NCI-H2081 (cell line): ENCODE measurements at regions not wholly inside any gene's neighbourhood (a gene's known extent, or its start where the extent isn't known, plus 50 kb on each side); places are given as distances from the start of the nearest gene placed in this dataset.

Experiments
- DNase-seq, 2 experiments: peaks; one replicate each; lab custom pipeline; 2025; lab: John Stamatoyannopoulos, UW

DNA sequence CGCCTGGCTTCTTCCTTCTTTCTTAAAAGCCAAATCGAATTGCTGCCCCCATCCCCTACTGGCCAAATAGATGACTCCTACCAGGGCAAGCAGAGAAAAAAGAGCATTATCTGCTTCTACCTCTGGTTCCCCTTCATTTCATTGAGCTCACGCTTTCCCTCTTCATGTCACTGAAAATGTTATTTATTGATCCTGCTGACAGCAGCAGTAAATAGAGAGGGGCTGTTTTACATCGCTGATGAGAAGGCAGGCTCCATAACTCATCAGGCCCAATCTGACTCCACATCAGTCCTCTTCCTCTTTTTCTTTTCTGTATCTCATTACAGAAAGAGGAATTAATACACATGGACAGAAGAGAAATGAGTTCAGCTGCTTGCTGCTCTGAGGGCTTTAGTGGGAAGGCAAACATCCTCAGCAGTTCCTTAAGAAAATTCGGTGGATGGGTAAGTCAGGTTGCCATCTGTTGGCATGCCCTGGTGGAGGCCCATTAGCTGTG, 904.1 kb downstream of the KCNMA1 start:
- DNase-seq: no peak

DNA sequence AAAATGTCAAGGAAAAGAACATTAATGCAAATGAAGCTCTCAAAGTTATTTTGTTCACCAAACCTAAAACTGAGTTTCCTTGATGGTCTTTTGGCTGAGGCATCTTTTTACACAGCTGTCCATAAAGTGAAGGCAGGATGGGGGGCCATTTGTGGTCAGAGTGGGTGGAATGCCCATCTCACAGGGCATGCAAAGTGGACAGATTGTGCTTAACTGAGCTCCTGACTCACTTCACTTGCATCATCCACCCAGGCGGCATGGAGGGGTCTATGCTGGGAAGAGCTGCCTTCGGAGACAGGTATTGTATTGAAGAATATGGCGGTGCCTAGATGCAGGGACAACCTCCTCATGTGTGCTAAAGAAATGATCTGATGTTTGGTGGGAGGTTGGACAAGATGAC, 905.3 kb downstream of the KCNMA1 start:
- no peak for DNase-seq

DNA sequence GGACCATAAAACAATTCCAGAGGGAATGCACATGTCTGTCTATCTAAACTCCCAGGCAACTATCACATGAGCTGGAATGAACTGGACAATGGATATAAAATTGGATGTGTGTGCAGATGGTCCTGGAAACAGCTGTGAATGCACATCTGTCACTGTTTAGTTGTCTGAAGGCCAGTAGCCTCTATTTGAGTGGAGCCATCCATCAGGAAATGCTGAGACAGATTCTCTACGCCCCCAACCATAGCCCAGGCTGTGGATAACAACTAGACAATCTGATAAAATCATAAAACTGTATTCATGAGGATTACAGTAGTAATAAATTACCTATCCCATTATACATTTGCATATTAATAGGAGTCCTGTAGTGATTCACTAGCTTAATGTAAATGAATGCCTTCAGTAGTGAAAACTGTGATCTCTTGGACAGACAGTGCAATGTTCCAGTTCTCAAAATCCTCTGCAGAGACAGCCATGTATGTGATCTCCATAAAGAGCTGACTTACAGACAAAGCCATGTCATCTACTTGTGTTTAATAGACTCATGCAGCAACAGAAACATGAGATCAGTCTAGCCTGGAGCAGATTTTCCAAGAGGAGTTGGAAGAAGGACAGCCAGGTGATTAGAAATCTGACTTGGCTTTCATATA, 907.6 kb downstream of the KCNMA1 start:
- no peak for DNase-seq

DNA sequence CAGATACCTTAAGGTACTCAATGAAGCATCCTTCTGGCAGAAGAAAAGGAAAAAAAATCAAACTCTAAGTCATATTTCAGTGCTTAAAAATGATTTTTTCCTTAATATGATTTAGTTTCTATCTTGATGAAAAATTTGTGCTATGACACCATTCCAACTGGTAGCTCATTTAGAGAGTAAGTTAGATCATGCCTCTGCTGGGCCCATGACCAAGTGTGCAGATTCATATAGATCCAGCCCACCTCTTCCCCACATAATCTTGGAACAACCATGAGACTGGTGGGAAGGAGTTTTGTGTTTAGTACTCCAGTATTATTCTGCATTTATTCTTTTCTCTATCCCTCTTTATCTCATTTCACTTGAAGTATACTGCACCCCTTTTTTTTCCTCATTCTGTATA, 908.3 kb downstream of the KCNMA1 start:
- DNase-seq: no peak

DNA sequence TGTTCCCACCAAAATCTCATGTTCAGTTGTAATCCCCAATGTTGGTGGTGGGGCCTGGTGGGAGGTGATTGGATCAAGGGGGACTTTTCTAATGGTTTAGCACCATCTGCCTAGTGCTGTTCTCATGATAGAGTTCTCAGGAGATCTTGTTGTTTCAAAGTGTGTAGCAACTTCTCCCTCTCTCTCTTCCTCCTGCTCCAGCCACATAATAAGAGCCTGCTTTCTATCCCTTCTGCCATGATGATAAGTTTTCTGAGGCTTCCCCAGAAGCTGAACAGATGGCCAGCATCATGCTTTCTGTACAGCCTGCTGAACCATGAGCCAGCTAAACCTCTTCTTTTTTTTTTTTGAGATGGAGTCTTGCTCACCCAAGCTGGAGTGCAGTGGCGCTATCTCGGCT, 910.6 kb downstream of the KCNMA1 start:
- no peak for DNase-seq

DNA sequence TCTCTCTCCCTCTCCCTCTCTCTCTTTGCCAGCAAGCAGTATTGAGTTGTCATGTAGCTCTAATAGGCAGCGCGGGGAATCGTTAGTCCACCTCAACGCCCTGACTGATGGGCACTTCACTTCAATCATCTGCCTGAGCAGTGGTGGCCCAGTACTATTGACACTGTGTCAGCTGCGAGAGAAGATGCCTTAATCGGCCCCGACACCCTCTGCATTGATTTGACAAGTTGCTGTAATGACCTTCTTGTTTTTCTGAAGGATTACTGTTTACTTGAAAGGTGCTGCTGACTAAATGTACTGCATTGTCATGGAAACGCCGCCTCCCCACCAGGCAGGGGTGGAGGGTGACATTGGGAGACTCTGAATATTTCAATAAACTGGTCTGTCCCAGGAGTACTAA, 913.8 kb downstream of the KCNMA1 start:
- DNase-seq: peak in 1 of 2 experiments; percentile 3

DNA sequence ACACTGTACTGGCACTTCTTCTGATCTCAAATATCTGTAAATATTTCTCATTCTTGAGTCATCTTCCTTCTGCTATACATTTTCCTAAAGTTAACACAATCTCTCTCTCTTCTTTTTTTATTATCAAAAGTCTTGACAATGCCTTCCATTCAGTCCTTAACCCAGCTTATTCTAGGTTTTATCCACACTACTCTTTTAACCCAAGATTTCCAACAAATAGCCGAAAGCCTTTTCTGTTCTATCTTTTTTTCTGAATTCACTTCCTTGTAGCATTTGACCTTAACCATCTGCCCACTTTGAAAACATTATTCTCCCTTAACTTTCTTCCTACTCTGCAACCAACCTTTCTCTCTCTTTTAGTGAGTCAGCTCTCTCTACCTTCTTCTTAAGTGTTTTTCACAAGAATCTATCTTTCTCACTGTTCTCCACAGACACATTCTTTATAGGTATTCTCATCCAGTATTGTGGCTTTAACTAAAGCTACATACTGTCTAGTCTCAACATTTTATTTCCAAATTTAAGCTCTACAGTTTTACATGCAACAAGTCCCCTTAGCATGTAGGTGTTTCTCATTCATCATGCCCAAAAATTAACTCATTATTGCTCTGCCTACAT, 915.6 kb downstream of the KCNMA1 start:
- DNase-seq: no peak

DNA sequence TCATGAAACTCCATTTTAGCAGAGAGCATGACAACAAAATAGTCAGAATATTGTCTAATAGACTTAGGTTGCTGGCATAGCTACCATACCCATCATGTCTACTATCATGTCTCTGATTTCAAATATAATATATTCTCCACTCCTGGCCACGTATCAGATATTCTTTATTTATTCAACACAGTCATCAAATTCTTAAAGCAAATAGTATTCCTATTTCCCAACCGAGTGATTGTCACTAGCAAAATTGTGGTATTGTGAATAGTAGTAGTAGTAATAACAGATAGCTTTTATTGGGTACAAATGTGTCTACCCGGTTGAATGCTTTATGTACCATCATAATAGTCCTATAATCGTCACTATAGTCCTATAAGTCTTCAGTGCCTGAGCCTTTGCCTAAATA, 918.6 kb downstream of the KCNMA1 start:
- DNase-seq: no peak

DNA sequence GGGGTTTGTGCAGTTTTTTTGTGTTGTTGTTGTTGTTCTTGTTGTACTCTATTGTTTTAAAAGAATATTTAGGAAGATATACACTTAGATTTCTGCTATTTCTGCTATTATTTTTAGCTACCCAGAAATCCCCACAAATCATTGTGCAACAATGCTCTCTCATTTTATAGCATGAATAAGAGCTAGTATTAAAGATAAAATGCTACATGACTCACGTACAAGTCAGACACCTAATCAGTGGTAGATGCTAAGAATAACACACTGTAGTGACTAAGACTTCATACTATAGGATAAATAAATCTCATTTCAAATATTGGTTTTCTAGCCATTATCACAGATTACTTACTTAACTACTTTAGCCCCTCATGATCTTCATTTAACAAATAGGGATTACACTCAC, 920.5 kb downstream of the KCNMA1 start:
- DNase-seq: no peak

DNA sequence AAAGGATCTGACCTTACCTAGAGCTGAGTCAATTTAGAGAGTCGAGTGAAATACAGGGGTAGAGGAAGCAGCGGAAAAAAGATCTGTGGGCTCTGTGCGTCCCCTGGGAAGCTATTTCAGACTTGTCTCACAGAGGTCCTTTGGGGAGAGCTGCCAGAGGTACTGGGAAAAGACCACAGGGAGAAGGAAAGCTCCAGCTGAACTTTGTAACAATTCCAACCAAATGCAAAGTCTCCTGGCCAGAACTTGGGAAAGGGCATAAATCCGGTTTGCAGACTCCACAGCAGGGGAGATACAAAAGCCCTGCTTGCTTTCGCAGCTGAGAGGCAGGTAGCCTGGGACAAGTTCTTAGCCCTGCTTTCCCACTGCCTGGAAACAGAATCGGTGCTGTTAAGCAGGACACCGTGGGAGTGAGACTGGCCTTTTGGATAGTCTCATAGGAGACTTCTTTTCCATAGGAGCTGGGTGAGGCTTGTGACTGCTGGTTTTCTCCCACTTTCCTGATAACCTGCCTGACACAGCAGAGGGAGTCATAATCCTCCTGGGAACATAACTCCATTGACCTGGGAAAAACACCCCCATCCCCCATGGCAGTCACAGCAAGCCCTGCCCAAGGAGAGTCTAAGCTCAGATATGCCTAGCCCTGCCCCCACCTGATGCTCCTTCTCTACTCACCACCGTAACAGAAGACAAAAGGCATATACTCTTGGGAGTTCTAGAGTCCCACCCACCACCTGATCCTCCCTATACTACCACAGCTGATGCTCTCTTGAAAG, 926.2 kb downstream of the KCNMA1 start:
- no peak for DNase-seq

DNA sequence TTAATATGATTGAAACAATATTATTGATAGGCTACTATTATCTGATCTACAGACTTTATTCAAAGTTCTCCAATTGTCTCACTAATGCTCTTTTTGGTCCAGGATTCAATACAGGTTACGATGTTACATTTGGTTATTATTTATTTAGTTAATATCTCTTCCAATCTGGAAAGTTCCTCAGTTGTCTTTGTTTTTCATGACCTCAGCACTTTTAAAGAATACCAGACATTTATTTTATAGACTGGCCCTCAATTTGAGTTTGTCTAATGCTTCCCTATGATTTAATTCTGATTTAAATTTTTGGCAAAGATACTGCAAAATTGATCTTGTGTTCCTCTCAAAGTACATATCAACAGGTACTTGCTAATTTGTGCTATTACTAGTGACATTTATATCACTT, 937.4 kb downstream of the KCNMA1 start:
- no peak for DNase-seq

DNA sequence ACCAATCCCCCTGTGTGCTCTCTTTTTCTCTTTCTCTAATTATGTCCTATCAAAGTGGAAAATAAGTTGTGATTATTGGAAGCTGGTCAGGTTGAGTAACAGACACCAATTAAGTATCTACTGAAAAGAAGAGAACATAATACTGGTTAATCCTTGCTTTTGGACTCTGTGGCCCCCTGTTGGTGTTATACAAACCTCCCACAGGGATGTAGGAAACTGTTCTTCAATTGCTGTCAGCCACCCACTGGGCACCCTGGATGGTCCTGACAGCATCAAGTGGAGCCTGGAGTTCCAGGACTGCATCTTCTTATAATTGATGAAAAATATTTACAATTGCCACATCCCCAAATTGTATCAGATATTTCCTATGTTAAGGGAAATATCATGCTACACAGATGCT, 939.7 kb downstream of the KCNMA1 start:
- peak in 1 of 2 experiments; percentile 14 for DNase-seq

DNA sequence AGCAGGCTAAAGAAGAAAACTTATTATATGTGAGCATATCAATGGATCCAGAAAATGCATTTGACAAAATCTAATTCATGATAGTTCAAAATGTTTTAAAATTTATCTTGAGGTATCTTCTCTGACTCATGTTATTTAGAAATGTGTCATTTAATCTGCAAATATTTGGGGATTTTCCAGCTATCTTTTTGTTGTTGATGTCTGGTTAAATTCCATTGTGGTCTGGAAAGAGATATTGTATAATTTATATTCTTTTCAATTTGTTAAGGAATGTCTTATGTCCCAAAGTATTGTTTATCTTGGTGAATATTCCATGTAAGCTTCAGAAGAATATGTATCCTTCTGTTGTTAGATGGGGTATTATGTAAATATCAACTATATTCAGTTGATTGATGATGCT, 942.5 kb downstream of the KCNMA1 start:
- no peak for DNase-seq

DNA sequence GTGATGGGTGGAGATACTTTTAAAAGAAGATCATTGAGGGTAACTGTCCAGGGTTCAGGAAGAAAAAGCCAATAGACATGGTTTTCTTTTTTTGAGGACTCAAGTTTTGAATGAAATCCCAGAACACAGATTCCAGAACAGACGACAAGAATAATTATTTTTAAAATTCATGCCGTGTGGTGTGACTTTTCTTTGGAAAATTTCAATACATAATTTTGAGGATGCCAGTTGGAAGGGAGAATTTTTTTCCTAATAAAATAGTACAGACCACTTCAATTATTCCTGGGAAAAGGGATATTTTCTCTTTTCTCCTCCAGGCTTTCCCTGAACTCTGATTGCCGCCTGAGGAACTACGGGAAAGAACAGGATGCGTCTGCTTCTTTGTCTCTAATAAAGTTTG, 951.4 kb downstream of the KCNMA1 start:
- DNase-seq: no peak

DNA sequence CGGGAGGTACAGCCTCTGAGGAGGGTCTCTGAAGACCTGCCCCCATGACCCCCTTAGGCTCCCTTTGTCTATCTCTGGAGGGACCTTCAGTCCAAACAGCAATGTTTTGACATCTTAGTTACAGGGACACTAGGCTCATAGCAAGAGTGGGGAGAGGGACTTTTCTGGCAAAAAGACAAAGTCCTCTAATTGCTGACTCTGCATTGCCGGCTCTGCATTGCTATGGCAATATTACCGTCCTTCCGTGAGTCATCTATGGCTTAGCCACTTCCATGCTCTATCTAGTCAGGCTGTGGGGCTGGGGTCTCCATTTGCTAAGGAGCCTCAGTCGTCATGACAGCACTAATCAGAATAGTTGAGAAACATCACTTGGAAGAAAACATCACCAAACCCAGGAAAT, 952.6 kb downstream of the KCNMA1 start:
- DNase-seq: no peak

DNA sequence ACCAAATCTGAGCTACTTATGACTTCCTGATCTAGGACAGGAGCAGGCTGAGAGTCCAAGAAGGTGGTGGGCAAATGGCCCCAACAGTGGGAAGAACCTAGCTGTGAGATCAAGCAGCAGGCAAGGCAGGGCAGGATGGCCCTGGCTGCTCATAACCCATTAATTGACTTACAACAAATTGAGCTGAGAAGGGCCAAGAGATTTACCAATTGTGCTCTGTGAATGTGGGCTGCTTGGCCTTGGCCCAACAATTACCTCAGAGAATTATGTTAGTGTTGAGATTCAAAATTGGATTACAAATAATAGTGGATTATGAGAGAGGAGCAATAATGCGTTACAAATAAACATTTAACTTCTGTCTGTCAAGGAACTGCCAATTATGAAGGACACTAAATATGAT, 956.5 kb downstream of the KCNMA1 start:
- peak in 1 of 2 experiments; percentile 54 for DNase-seq

DNA sequence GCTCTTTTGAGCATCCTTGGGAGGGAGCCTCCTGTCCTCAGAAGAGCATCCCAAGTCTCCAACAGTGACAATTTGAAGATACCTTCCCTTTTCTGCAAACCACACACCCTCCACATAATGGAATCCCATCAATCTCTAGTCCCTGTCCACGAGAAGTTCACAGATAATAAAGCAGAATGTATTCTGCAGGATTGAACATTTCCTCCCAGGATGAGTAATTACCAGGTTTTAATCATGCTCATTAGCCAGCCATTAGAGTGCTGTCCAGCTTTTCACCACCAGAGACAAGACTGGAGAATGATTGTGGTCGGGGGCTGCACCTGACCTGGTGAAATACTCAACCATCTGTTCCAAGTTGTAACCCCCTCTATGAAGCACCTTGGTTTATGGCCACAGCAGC, 958.6 kb downstream of the KCNMA1 start:
- no peak for DNase-seq

DNA sequence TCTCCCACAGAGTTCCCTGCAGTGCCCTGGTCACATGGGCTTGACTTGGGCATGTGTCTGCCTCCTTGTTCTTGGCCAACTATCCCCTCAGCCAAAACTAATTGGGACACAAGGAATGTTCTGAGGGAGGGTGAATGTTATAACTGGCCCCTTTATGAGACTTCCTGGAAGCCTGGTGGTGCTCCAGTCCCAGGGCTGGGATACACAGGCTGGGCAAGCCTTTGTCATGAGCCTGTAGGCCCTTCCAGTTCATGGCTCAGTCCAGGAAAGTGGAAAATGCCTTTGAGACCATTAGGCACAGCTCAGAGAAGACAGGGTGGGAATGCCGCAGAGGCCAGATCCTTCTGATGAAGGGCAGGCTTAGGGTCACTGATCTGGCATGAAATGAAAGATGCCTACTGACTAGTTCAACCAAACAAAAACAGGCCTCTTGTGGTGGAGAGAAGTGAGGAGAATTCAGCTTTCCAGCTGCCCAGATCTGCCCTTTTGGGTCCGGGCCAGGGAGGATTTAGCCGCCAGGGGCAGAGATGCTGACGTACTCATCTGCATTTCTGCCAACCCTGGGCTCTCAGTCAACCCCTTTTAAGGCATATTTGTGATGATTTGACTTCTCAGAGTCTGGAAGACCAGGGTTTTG, 961.5 kb downstream of the KCNMA1 start:
- no peak for DNase-seq

DNA sequence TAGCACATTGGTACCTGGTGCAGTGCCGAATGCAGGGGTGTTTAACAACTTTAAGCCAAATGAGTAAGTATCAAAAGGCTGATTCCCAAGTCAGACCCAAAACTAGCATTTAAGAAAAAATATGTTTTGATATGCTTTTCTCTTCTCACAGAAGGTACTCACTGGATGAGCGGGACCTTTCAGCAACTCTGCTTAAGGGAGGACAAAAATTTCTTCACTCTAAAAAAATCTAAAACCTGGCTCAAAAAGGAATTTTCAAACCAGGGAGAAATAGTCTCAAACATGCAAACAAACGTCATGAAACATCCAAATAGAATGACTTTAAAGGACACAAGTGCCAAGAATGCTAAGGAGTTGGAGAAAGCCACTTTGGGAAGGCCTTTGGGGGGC, 962.1 kb downstream of the KCNMA1 start:
- no peak for DNase-seq

DNA sequence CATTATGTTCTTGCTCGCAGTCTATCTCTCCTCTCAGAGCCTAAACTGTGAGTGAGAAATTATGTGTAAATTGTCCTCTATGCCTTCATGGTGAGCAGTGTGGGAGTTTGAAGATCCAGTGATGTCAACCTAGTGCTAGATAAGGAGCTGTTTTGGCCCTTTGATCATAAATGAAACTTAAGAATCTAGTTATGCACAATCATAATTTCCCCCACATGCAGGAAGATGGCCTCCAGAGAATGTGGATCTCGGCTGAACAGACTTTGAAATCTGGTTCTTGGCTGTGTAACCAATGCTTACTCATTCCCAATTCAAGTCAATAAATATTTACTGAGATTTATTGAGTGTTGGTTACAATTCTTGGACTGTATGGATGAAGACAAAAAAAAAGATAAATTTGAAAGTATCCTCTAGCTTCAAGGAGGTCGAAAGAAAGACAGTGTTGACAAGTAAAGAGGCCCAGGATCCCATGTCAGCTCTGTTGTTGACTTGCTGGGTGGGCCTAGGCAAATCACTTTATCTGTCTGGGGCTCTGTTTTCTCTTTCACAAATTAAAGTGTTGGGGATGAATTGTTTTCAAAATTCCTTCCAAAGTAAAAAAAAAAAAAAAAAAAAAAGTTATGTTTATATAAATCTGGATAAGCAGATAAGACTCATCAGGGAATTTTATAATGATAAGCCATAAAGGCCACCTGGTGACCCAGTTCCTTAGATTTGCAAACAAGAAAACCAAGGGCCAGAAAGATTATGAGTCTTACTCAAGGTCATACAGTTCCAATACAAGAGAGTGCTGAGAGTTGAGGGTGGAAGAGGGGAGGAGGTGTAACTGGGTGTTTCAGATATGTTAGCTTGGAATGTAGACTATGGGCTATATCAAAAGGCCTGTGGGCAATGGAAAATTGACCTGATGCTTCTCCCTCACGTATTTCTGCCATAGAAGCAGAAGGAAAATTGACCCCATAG, 969.9 kb downstream of the KCNMA1 start:
- no peak for DNase-seq

DNA sequence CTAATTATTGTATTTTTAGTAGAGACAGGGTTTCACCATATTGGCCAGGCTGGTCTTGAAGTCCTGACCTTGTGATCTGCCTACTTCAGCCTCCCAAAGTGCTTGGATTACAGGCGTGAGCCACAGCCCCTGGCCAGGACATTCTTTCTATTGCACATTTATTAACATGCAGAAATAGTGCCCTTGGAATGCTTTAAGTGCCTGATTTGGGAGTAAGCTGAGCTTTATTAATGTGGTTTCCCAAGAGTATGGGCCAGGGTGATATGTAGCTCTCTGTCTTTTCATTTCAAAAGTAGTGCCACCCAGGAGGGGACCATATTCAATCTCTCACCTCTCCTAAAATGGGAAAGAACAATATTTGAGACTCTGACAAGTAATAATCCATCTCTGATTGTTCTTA, 970.7 kb downstream of the KCNMA1 start:
- DNase-seq: no peak

DNA sequence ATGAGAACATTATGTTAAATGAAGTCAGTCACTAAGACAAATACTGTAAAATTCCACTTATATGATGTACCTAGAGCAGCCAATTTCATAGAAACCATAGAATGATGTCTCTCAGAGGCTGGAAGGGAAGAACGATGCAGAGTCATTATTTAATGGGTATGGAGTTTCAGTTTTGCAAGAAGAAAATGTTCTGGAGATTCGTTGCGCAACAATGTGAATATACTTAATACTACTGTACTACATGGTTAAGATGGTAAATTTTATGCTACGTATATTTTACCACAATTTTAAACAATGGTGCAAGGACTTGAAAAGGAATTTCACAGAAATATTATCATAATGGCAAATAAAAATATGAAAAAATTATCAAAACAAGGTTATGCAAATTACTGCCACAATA, 972.6 kb downstream of the KCNMA1 start:
- no peak for DNase-seq
